GM12892 (cell line): ENCODE measurements at regions not wholly inside any gene's neighbourhood (a gene's known extent, or its start where the extent isn't known, plus 50 kb on each side); places are given as distances from the start of the nearest gene placed in this dataset.

Experiments used
- DNase-seq: peaks from one replicate; pipeline ENCODE4 v3.0.0; 2011; ENCODE audit not compliant: insufficient read length
- FAIRE-seq: peaks from 2 replicates; lab custom pipeline; 2011; peaks lifted over from hg19 to GRCh38; lab: Jason Lieb, UNC
- POLR2A ChIP-seq: IDR thresholded peaks from 2 replicates; pipeline ENCODE4 v1.6.1; 2011; ENCODE audit warnings: low read depth, low read length, control low read depth
- POLR2AphosphoS5 ChIP-seq: IDR thresholded peaks from 2 replicates; pipeline ENCODE4 v1.6.1; 2011; ENCODE audit warnings: low read depth, low read length, control low read depth
- TAF1 ChIP-seq: IDR thresholded peaks from 2 replicates; pipeline ENCODE4 v1.6.1; 2011; ENCODE audit warnings: low read depth, mild to moderate bottlenecking, control low read depth, low read length, borderline replicate concordance

GRCh38 chr18:10279471-10279870 lies 175.0 kb upstream of the APCDD1 start:
- DNase-seq, result no peak
- FAIRE-seq, result no peak
- no peak for TF ChIP-seq POLR2A
- TF ChIP-seq POLR2AphosphoS5, result no peak
- TF ChIP-seq TAF1, result no peak

- DNase-seq (no peak), FAIRE-seq (no peak)
- TF ChIP-seq POLR2AphosphoS5, result no peak
These were observed 174.4 kb upstream of the APCDD1 start for GRCh38 chr18:10279905-10280644.

- FAIRE-seq (no peak), DNase-seq (no peak)
- TF ChIP-seq POLR2A, result no peak
These were observed 169.7 kb upstream of the APCDD1 start for GRCh38 chr18:10284540-10285282.

- no peak for FAIRE-seq
- no peak for TF ChIP-seq POLR2AphosphoS5
- no peak for TF ChIP-seq POLR2A
- TF ChIP-seq TAF1, result no peak
- DNase-seq, result no peak
These were observed 169.2 kb upstream of the APCDD1 start for GRCh38 chr18:10285283-10285640.

- DNase-seq, result no peak
- FAIRE-seq, result no peak
- TF ChIP-seq TAF1 (no peak), POLR2A (no peak), POLR2AphosphoS5 (no peak)
These were observed 167.8 kb upstream of the APCDD1 start for GRCh38 chr18:10286580-10287150.

GRCh38 chr18:10289251-10289650 lies 165.2 kb upstream of the APCDD1 start:
- FAIRE-seq (no peak), DNase-seq (no peak)
- TF ChIP-seq POLR2AphosphoS5, result no peak
- TF ChIP-seq POLR2A, result no peak
- TF ChIP-seq TAF1, result no peak

- DNase-seq (no peak), FAIRE-seq (no peak)
- TF ChIP-seq POLR2A, result no peak
- no peak for TF ChIP-seq POLR2AphosphoS5
- no peak for TF ChIP-seq TAF1
These were observed 164.3 kb upstream of the APCDD1 start for GRCh38 chr18:10289951-10290637.

- DNase-seq (no peak), FAIRE-seq (no peak)
- TF ChIP-seq TAF1, result no peak
- TF ChIP-seq POLR2AphosphoS5, result no peak
- no peak for TF ChIP-seq POLR2A
These were observed 163.7 kb upstream of the APCDD1 start for GRCh38 chr18:10290638-10291235.

GRCh38 chr18:10291568-10291981 lies 162.9 kb upstream of the APCDD1 start:
- TF ChIP-seq TAF1 (no peak), POLR2AphosphoS5 (no peak)
- FAIRE-seq (no peak), DNase-seq (no peak)

- FAIRE-seq, result no peak
- TF ChIP-seq POLR2AphosphoS5 (no peak), TAF1 (no peak), POLR2A (no peak)
- DNase-seq, result no peak
These were observed 160.5 kb upstream of the APCDD1 start for GRCh38 chr18:10293966-10294365.

- DNase-seq (no peak), FAIRE-seq (no peak)
- TF ChIP-seq POLR2A, result no peak
- no peak for TF ChIP-seq TAF1
- TF ChIP-seq POLR2AphosphoS5, result no peak
These were observed 158.7 kb upstream of the APCDD1 start for GRCh38 chr18:10295751-10296150.

GRCh38 chr18:10296491-10296890 lies 157.9 kb upstream of the APCDD1 start:
- FAIRE-seq (no peak), DNase-seq (no peak)
- no peak for TF ChIP-seq TAF1
- no peak for TF ChIP-seq POLR2A
- TF ChIP-seq POLR2AphosphoS5, result no peak
